IMR-90 (cell line): ENCODE measurements at regions not wholly inside any gene's neighbourhood (a gene's known extent, or its start where the extent isn't known, plus 50 kb on each side); places are given as distances from the start of the nearest gene placed in this dataset.

Source experiments
- ATAC-seq: fragments of 200-7000 bp; cut with Tn5 transposase; 2 replicates; pipeline ENCODE4 v1.9.1; 2020; ENCODE audit warnings: low read depth, mild to moderate bottlenecking, moderate library complexity
- BruUV-seq: library from RNA; stranded (reverse); fragments of 400-500 nt; replicated peaks from 2 replicates; lab custom pipeline; 2021; lab: Mats Ljungman, UMichigan
- CTCF ChIA-PET: fragments of 300-600 bp; formaldehyde crosslinking; extraction: SDS; loops from one replicate; lab custom pipeline; 2021; ENCODE audit warnings: antibody characterized with exemption; lab: Yijun Ruan, JAX
- POLR2A ChIA-PET: fragments of 300-600 bp; sonication (Branson Sonifier 250); formaldehyde crosslinking; loops from one replicate; lab custom pipeline; 2022; ENCODE audit warnings: antibody characterized with exemption; ENCODE audit not compliant: unreplicated experiment; lab: Charles Lee
- DNase-seq: peaks from one replicate; pipeline ENCODE4 v3.0.0; 2013
- H2AFZ ChIP-seq: replicated peaks from 2 replicates; pipeline ENCODE3; 2013; ENCODE audit warnings: low read length, mild to moderate bottlenecking; ENCODE audit not compliant: poor library complexity
- H2AK5ac ChIP-seq: 2 replicates; pipeline ENCODE4 v1.6.1; 2013; ENCODE audit warnings: low read depth, low read length, inconsistent platforms
- H2AK9ac ChIP-seq: replicated peaks from 2 replicates; pipeline ENCODE3; 2013; ENCODE audit warnings: mild to moderate bottlenecking, low read depth, low read length, moderate library complexity; ENCODE audit not compliant: poor library complexity
- H2BK120ac ChIP-seq: 2 replicates; pipeline ENCODE4 v1.6.1; 2013; ENCODE audit warnings: low read depth, low read length, inconsistent platforms
- H2BK15ac ChIP-seq: 3 replicates; pipeline ENCODE4 v1.6.1; 2013; ENCODE audit warnings: low read depth, low read length, inconsistent platforms
- H2BK20ac ChIP-seq: 2 replicates; pipeline ENCODE4 v1.6.1; 2013; ENCODE audit warnings: low read depth, mild to moderate bottlenecking, inconsistent platforms, low read length, moderate library complexity
- H2BK5ac ChIP-seq: 2 replicates; pipeline ENCODE4 v1.6.1; 2013; ENCODE audit warnings: mild to moderate bottlenecking, low read depth, low read length, inconsistent platforms; ENCODE audit not compliant: poor library complexity, severe bottlenecking
- H3K14ac ChIP-seq: replicated peaks from 2 replicates; pipeline ENCODE4 v1.6.1; 2013; ENCODE audit warnings: low read depth, low read length, inconsistent platforms
- H3K18ac ChIP-seq: 2 replicates; pipeline ENCODE4 v1.6.1; 2013; ENCODE audit warnings: low read depth, low read length, control low read depth
- H3K23ac ChIP-seq: 2 replicates; pipeline ENCODE4 v1.6.1; 2013; ENCODE audit warnings: low read depth, low read length, inconsistent platforms
- H3K27ac ChIP-seq: 2 replicates; pipeline ENCODE4 v1.5.1; 2013; ENCODE audit warnings: mild to moderate bottlenecking, control low read depth, low read length; ENCODE audit not compliant: insufficient read depth
- H3K27me3 ChIP-seq: 2 replicates; pipeline ENCODE4 v1.6.1; 2013; ENCODE audit warnings: low read length; ENCODE audit not compliant: control insufficient read depth, insufficient read depth
- H3K36me3 ChIP-seq: 2 replicates; pipeline ENCODE4 v1.6.1; 2013; ENCODE audit warnings: low read length, mixed read lengths; ENCODE audit not compliant: control insufficient read depth, insufficient read depth
- H3K4ac ChIP-seq: 2 replicates; pipeline ENCODE4 v1.6.1; 2013; ENCODE audit warnings: low read depth, low read length, inconsistent platforms
- H3K4me1 ChIP-seq: 2 replicates; pipeline ENCODE4 v1.6.1; 2013; ENCODE audit warnings: low read length, mixed read lengths; ENCODE audit not compliant: control insufficient read depth, insufficient read depth
- H3K4me2 ChIP-seq: 2 replicates; pipeline ENCODE4 v1.6.1; 2013; ENCODE audit warnings: low read depth, mild to moderate bottlenecking, control low read depth, low read length, moderate library complexity
- H3K4me3 ChIP-seq: 2 replicates; pipeline ENCODE4 v1.5.1; 2013; ENCODE audit warnings: low read depth, mild to moderate bottlenecking, control low read depth, low read length, moderate library complexity; ENCODE audit not compliant: insufficient read depth
- H3K56ac ChIP-seq: 2 replicates; pipeline ENCODE4 v1.6.1; 2013; ENCODE audit warnings: low read length, inconsistent platforms; ENCODE audit not compliant: insufficient read depth; ENCODE audit errors: extremely low read depth
- H3K79me1 ChIP-seq, 2 experiments: 2 replicates each; pipeline ENCODE4 v1.6.1; 2013; ENCODE audit warnings: low read length in 2 of 2, inconsistent platforms in 1 of 2, low read depth in 1 of 2
- H3K9ac ChIP-seq: 2 replicates; pipeline ENCODE4 v1.6.1; 2013; ENCODE audit warnings: low read depth, low read length, control low read depth
- H3K9me1 ChIP-seq: 2 replicates; pipeline ENCODE4 v1.6.1; 2013; ENCODE audit warnings: low read length, inconsistent platforms; ENCODE audit not compliant: insufficient read depth
- H3K9me3 ChIP-seq: 2 replicates; pipeline ENCODE4 v1.6.1; 2013; ENCODE audit warnings: low read length; ENCODE audit not compliant: control insufficient read depth, insufficient read depth
- H4K20me1 ChIP-seq: 2 replicates; pipeline ENCODE4 v1.6.1; 2013; ENCODE audit warnings: low read length, inconsistent platforms; ENCODE audit not compliant: insufficient read depth
- H4K5ac ChIP-seq: 2 replicates; pipeline ENCODE4 v1.6.1; 2013; ENCODE audit warnings: mild to moderate bottlenecking, low read depth, low read length, control low read depth
- H4K8ac ChIP-seq, 2 experiments: 2 replicates each; pipeline ENCODE4 v1.6.1; 2013; ENCODE audit warnings: low read depth in 2 of 2, low read length in 2 of 2, control low read depth in 1 of 2, inconsistent platforms in 1 of 2
- H4K91ac ChIP-seq: 2 replicates; pipeline ENCODE4 v1.6.1; 2013; ENCODE audit warnings: low read depth, low read length, inconsistent platforms; ENCODE audit not compliant: insufficient read depth
- CHD1 ChIP-seq: IDR thresholded peaks from 2 replicates; pipeline ENCODE4 v1.6.1; 2012; ENCODE audit warnings: low read depth, low read length, improper control_type of control experiment
- ELK1 ChIP-seq: fragments of 150-350 bp; IDR thresholded peaks from 2 replicates; pipeline ENCODE4 v1.6.1; 2016; ENCODE audit warnings: low read depth, mild to moderate bottlenecking, low read length, moderate library complexity, borderline replicate concordance
- FOS ChIP-seq: fragments of 150-350 bp; IDR thresholded peaks from 2 replicates; pipeline ENCODE4 v1.6.1; 2016; ENCODE audit warnings: low read depth, low read length
- MAZ ChIP-seq: IDR thresholded peaks from 2 replicates; pipeline ENCODE4 v1.6.1; 2012; ENCODE audit warnings: low read depth, mild to moderate bottlenecking, low read length, improper control_type of control experiment, moderate library complexity, borderline replicate concordance
- MXI1 ChIP-seq: IDR thresholded peaks from 2 replicates; pipeline ENCODE4 v1.6.1; 2012; ENCODE audit warnings: low read depth, mild to moderate bottlenecking, low read length, moderate library complexity, borderline replicate concordance
- RAD21 ChIP-seq: IDR thresholded peaks from 2 replicates; pipeline ENCODE4 v1.6.1; 2012; ENCODE audit warnings: low read length, improper control_type of control experiment
- RFX5 ChIP-seq: IDR thresholded peaks from 2 replicates; pipeline ENCODE4 v1.8.0; 2012; ENCODE audit warnings: low read depth, mild to moderate bottlenecking, low read length, moderate library complexity
- SMC3 ChIP-seq: fragments of 150-350 bp; IDR thresholded peaks from 2 replicates; pipeline ENCODE4 v1.6.1; 2016; ENCODE audit warnings: low read depth, mild to moderate bottlenecking, antibody characterized with exemption, low read length, moderate library complexity
- WGBS, 2 experiments: methylation state at CpG; one replicate each; pipeline versions ENCODE4 v1.1.5 to v1.1.7; 2013; ENCODE audit warnings: missing lambda C conversion rate in 2 of 2; ENCODE audit not compliant: insufficient read length in 1 of 2; ENCODE audit errors: extremely low coverage in 2 of 2; 5-methylcytosine and 5-hydroxymethylcytosine counted together
- dilution Hi-C: fragments of 300-500 bp; cut with HindIII; formaldehyde crosslinking; loops from one replicate; pipeline ENCODE4 v1.14.3; 2018; ENCODE audit warnings: low sequenced_read_pairs; ENCODE audit not compliant: unreplicated experiment
- in situ Hi-C: fragments of 300-500 bp; cut with MboI; formaldehyde crosslinking; loops from 3 replicates; pipeline ENCODE4 v1.14.3; 2019; ENCODE audit warnings: low sequenced_read_pairs, inconsistent platforms, mixed read lengths
- intact Hi-C: fragments of 100-400 bp; cut with micrococcal nuclease; formaldehyde crosslinking; loops from 2 replicates; pipeline ENCODE4 v1.10.0; 2022

GRCh38 chr5:157944077-157944633, 85.2 kb upstream of the CLINT1 start:
- ChIA-PET CTCF (no interaction called here), POLR2A (no interaction called here)

More at GRCh38 chr5:157944077-157944633, 85.2 kb upstream of the CLINT1 start:
- H3K23ac ChIP-seq: no peak overlapping the region
- H3K9me1 ChIP-seq: no peaks in the 10 kb centered on the region
- H3K9ac ChIP-seq: no peak overlapping the region
- no peak overlapping the region for H3K14ac ChIP-seq
- H4K5ac ChIP-seq: no peak overlapping the region
- no peaks in the 10 kb centered on the region for H3K36me3 ChIP-seq
- no peak overlapping the region for H2BK15ac ChIP-seq
- no peak overlapping the region for H3K18ac ChIP-seq
- H3K4me3 ChIP-seq: no peak overlapping the region
- H4K91ac ChIP-seq: no peak overlapping the region
- in situ Hi-C loops: no loop called here
- ATAC-seq (no peak), DNase-seq (no peak)
- H3K56ac ChIP-seq: no peak overlapping the region
- no peak overlapping the region for H3K4me2 ChIP-seq
- no peak overlapping the region for H2AFZ ChIP-seq
- H4K8ac ChIP-seq: no peak overlapping the region
- H2BK5ac ChIP-seq: no peak overlapping the region
- H3K9me3 ChIP-seq: no peaks in the 10 kb centered on the region
- H3K79me1 ChIP-seq: no peaks in the 10 kb centered on the region
- dilution Hi-C loops: no loop called here
- H2BK20ac ChIP-seq: no peak overlapping the region
- no peak overlapping the region for H2AK9ac ChIP-seq
- intact Hi-C loops: loop anchor here (10.0 kb wide), 1 partner anchor 441 kb away; no protein-coding TSS in a partner anchor
- WGBS, 2 experiments: 67% methylated on average over 1 of the region's 6 CpGs; no CpG with 5 or more reads in 1 of the 2 experiments
- no peak overlapping the region for H2AK5ac ChIP-seq
- H3K27ac ChIP-seq: no peak overlapping the region
- no TSS peak for BruUV-seq
- no peaks in the 10 kb centered on the region for H3K27me3 ChIP-seq
- H3K4ac ChIP-seq: no peak overlapping the region
- H2BK120ac ChIP-seq: no peak overlapping the region
- H4K20me1 ChIP-seq: no peaks in the 10 kb centered on the region
- TF ChIP-seq ELK1 (no peak), RAD21 (no peak), FOS (no peak), RFX5 (no peak), MAZ (no peak), MXI1 (no peak), SMC3 (no peak), CHD1 (no peak)
- peaks cover 2% of the 10 kb centered on the region; the same call in 1 of the 2 replicates for H3K4me1 ChIP-seq
